ENCODE measurements at regions not wholly inside any gene's neighbourhood (a gene's known extent, or its start where the extent isn't known, plus 50 kb on each side); places are given as distances from the start of the nearest gene placed in this dataset.

GRCh38 chr12:34335819-34336262 lies 313.5 kb downstream of the ALG10 start:
- DNase-seq (ENCODE audit: low read depth): no peak
- H3K4me3 ChIP-seq (ENCODE audit: low read length): no peak overlapping the region
- TF ChIP-seq CTCF (conservative IDR thresholded peaks at IDR 0.05; ENCODE audit: low read depth, low read length): no peak

- DNase-seq (ENCODE audit: low read depth): no peak
- TF ChIP-seq CTCF (conservative IDR thresholded peaks at IDR 0.05; ENCODE audit: low read depth, low read length): no peak
- no peak overlapping the region for H3K4me3 ChIP-seq (ENCODE audit: low read length)
These were observed 314.5 kb downstream of the ALG10 start for GRCh38 chr12:34336619-34337465.

- no peak overlapping the region for H3K4me3 ChIP-seq (ENCODE audit: low read length)
- no peak for DNase-seq (ENCODE audit: low read depth)
- TF ChIP-seq CTCF (conservative IDR thresholded peaks at IDR 0.05; ENCODE audit: low read depth, low read length): no peak
These were observed 316.5 kb downstream of the ALG10 start for GRCh38 chr12:34338751-34339150.

GRCh38 chr12:34339922-34340321 lies 317.6 kb downstream of the ALG10 start:
- no peak for TF ChIP-seq CTCF (conservative IDR thresholded peaks at IDR 0.05; ENCODE audit: low read depth, low read length)
- no peak for DNase-seq (ENCODE audit: low read depth)
- no peak overlapping the region for H3K4me3 ChIP-seq (ENCODE audit: low read length)

GRCh38 chr12:34340534-34341361 lies 318.5 kb downstream of the ALG10 start:
- no peak for TF ChIP-seq CTCF (conservative IDR thresholded peaks at IDR 0.05; ENCODE audit: low read depth, low read length)
- no peak for DNase-seq (ENCODE audit: low read depth)
- H3K4me3 ChIP-seq (ENCODE audit: low read length): no peak overlapping the region

- no peak for TF ChIP-seq CTCF (conservative IDR thresholded peaks at IDR 0.05; ENCODE audit: low read depth, low read length)
- DNase-seq (ENCODE audit: low read depth): no peak
- no peak overlapping the region for H3K4me3 ChIP-seq (ENCODE audit: low read length)
These were observed 319.1 kb downstream of the ALG10 start for GRCh38 chr12:34341362-34341733.
